DMS114 treated with DMSO at 0.1 percent for 48 hours (cell line): ENCODE measurements at regions not wholly inside any gene's neighbourhood (a gene's known extent, or its start where the extent isn't known, plus 50 kb on each side); places are given as distances from the start of the nearest gene placed in this dataset.

Experiments
- DNase-seq: peaks from one replicate; lab custom pipeline; 2025; ENCODE audit not compliant: unreplicated experiment; lab: John Stamatoyannopoulos, UW

GRCh38 chr5:62727184-62727583 lies 148.6 kb downstream of the LRRC70 start:
- no peak for DNase-seq

- DNase-seq, result no peak
Observed at GRCh38 chr5:62722360-62722759, 143.7 kb downstream of the LRRC70 start.

- DNase-seq, result no peak
Observed at GRCh38 chr5:62720031-62720441, 141.4 kb downstream of the LRRC70 start.

GRCh38 chr5:62719061-62719720 lies 140.6 kb downstream of the LRRC70 start:
- no peak for DNase-seq

- DNase-seq, result no peak
Observed at GRCh38 chr5:62718324-62718723, 139.7 kb downstream of the LRRC70 start.

GRCh38 chr5:62717301-62717933 lies 138.8 kb downstream of the LRRC70 start:
- no peak for DNase-seq

GRCh38 chr5:62714296-62714695 lies 135.7 kb downstream of the LRRC70 start:
- DNase-seq, result no peak

- no peak for DNase-seq
Observed at GRCh38 chr5:62708481-62709325, 130.1 kb downstream of the LRRC70 start.

GRCh38 chr5:62707563-62707962 lies 128.9 kb downstream of the LRRC70 start:
- DNase-seq, result no peak

- DNase-seq, result no peak
Observed at GRCh38 chr5:62707131-62707530, 128.5 kb downstream of the LRRC70 start.

- DNase-seq, result no peak
Observed at GRCh38 chr5:62705022-62705421, 126.4 kb downstream of the LRRC70 start.

- DNase-seq, result no peak
Observed at GRCh38 chr5:62702126-62702525, 123.5 kb downstream of the LRRC70 start.

GRCh38 chr5:62701036-62701435 lies 122.4 kb downstream of the LRRC70 start:
- no peak for DNase-seq

GRCh38 chr5:62698756-62699155 lies 120.1 kb downstream of the LRRC70 start:
- DNase-seq, result no peak

- DNase-seq, result no peak
Observed at GRCh38 chr5:62695274-62695673, 116.7 kb downstream of the LRRC70 start.

GRCh38 chr5:62692946-62693713 lies 114.5 kb downstream of the LRRC70 start:
- no peak for DNase-seq

GRCh38 chr5:62691946-62692345 lies 113.3 kb downstream of the LRRC70 start:
- DNase-seq, result no peak

- no peak for DNase-seq
Observed at GRCh38 chr5:62690421-62690820, 111.8 kb downstream of the LRRC70 start.

- no peak for DNase-seq
Observed at GRCh38 chr5:62689599-62690368, 111.2 kb downstream of the LRRC70 start.

GRCh38 chr5:62686692-62687091 lies 108.1 kb downstream of the LRRC70 start:
- no peak for DNase-seq
